Activated CD4-positive, alpha-beta T cell treated with anti-CD3 and anti-CD28 coated beads, Interleukin-2, Interleukin-6, amounts not matched to agents 100 ng/mL and 50 ng/mL, durations not matched to agents 16 hours and 8 hours (primary cell): ENCODE measurements at regions not wholly inside any gene's neighbourhood (a gene's known extent, or its start where the extent isn't known, plus 50 kb on each side); places are given as distances from the start of the nearest gene placed in this dataset.

Source experiments
- DNase-seq: peaks from one replicate; pipeline ENCODE4 v3.0.0-alpha.2; 2020

GRCh38 chr13:44101347-44102083 is 221.8 kb downstream of the LACC1 start:
- no peak for DNase-seq

- DNase-seq = no peak
Observed at GRCh38 chr13:44103429-44104196, 223.9 kb downstream of the LACC1 start.

GRCh38 chr13:44104197-44104490 is 224.4 kb downstream of the LACC1 start:
- DNase-seq = no peak

- DNase-seq = no peak
Observed at GRCh38 chr13:44104969-44105368, 225.3 kb downstream of the LACC1 start.

GRCh38 chr13:44106266-44107152 is 226.8 kb downstream of the LACC1 start:
- DNase-seq = no peak

GRCh38 chr13:44107357-44108121 is 227.8 kb downstream of the LACC1 start:
- DNase-seq = no peak

GRCh38 chr13:44108331-44108858 is 228.7 kb downstream of the LACC1 start:
- no peak for DNase-seq

GRCh38 chr13:44110091-44110621 is 230.5 kb downstream of the LACC1 start:
- DNase-seq = no peak

GRCh38 chr13:44111701-44112100 is 232.0 kb downstream of the LACC1 start:
- DNase-seq = no peak

- DNase-seq = no peak
Observed at GRCh38 chr13:44112700-44113329, 233.1 kb downstream of the LACC1 start.

GRCh38 chr13:44116562-44117332 is 237.0 kb downstream of the LACC1 start:
- DNase-seq = no peak

- DNase-seq = no peak
Observed at GRCh38 chr13:44117351-44117750, 237.6 kb downstream of the LACC1 start.

GRCh38 chr13:44117816-44118215 is 238.1 kb downstream of the LACC1 start:
- DNase-seq = no peak

GRCh38 chr13:44118881-44119280 is 239.2 kb downstream of the LACC1 start:
- DNase-seq = no peak

- DNase-seq = no peak
Observed at GRCh38 chr13:44120043-44120442, 240.3 kb downstream of the LACC1 start.

GRCh38 chr13:44120849-44121755 is 241.4 kb downstream of the LACC1 start:
- no peak for DNase-seq

- no peak for DNase-seq
Observed at GRCh38 chr13:44124352-44124751, 244.6 kb downstream of the LACC1 start.

GRCh38 chr13:44125943-44126469 is 246.3 kb downstream of the LACC1 start:
- no peak for DNase-seq

GRCh38 chr13:44128552-44129001 is 245.0 kb upstream of the SERP2 start:
- DNase-seq = no peak
